ENCODE measurements at regions not wholly inside any gene's neighbourhood (a gene's known extent, or its start where the extent isn't known, plus 50 kb on each side); places are given as distances from the start of the nearest gene placed in this dataset.

GRCh38 chr10:130484468-130485180, 348.4 kb downstream of the GLRX3 start:
- TF ChIP-seq CTCF (IDR thresholded peaks at IDR 0.05) = no peak
- no peak for TF ChIP-seq SIN3A (IDR thresholded peaks at IDR 0.05; ENCODE audit: borderline replicate concordance, insufficient read depth, low read depth, low read length)
- TF ChIP-seq REST (IDR thresholded peaks at IDR 0.05; ENCODE audit: insufficient read depth in 1 of 2, low read depth in 2 of 2, low read length in 1 of 2) = no peak
- no peak for TF ChIP-seq POLR2AphosphoS5 (IDR thresholded peaks at IDR 0.05; ENCODE audit: low read depth, low read length)
